ENCODE measurements at regions not wholly inside any gene's neighbourhood (a gene's known extent, or its start where the extent isn't known, plus 50 kb on each side); places are given as distances from the start of the nearest gene placed in this dataset.

DNA sequence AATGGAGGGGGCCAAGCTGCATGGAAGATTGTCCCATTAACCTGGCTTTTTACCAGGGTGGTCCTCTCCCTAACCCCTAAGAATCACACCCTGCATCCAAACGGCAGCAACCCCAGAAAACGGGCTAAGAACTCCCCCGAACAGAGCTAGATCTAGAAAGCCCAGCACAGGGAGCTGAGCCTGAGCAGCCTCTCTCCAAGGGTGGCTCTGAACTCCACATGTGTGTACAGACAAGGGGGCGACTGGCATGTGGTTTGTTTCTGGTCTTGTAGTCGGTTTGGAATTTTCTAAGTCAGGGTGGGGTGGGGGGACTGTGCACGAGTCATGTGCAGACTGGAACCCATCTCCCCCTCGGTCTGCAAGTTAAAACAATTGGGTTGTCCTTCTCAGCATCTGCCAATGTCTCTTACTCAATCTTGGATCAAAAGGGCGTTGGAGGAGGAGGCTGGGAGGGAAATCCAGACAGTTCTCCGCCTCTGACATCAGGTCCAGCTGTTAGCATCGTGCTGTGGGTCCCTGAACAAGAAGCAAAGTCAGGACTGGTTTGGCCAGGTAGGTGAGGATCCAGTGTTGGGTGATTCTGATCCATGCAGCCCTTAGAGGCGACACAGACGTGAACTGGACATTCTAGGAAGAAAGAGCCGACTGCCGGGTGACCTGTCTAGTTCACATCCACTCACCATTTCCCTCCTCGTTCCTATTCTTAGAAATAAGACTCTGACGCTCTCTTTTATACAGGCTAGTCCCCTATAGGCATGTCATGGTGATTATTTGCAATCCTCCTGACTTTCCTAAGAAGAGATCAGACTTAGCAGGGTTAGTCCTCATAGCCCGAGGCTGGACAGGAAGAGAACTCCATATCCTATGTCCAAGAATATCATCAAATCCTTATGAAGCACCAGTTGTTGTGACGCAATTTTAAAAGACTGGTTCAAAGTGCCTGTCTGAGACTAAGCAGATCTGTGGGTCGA is 381.8 kb downstream of the SOX9 start:
- no peaks in the 10 kb centered on the region for H3K36me3 ChIP-seq (replicated peaks in 1 of 2)
- TF ChIP-seq, protein P1, sequence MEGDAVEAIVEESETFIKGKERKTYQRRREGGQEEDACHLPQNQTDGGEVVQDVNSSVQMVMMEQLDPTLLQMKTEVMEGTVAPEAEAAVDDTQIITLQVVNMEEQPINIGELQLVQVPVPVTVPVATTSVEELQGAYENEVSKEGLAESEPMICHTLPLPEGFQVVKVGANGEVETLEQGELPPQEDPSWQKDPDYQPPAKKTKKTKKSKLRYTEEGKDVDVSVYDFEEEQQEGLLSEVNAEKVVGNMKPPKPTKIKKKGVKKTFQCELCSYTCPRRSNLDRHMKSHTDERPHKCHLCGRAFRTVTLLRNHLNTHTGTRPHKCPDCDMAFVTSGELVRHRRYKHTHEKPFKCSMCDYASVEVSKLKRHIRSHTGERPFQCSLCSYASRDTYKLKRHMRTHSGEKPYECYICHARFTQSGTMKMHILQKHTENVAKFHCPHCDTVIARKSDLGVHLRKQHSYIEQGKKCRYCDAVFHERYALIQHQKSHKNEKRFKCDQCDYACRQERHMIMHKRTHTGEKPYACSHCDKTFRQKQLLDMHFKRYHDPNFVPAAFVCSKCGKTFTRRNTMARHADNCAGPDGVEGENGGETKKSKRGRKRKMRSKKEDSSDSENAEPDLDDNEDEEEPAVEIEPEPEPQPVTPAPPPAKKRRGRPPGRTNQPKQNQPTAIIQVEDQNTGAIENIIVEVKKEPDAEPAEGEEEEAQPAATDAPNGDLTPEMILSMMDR (IDR thresholded peaks at IDR 0.05): no peak
- no peak for TF ChIP-seq POLR2A (IDR thresholded peaks at IDR 0.05)
- no peaks in the 10 kb centered on the region for H3K9me3 ChIP-seq (replicated peaks in 1 of 3)
- H3K27me3 ChIP-seq: no peaks in the 10 kb centered on the region
- 60 to 65% (median 62%) methylated on average over 18 to 19 of the region's 19 CpGs for WGBS, 4 donors
- DNase-seq: no peak
- no peak overlapping the region for H3K27ac ChIP-seq
- intact Hi-C loops (cut with DNase I): no loop called here
- H3K4me1 ChIP-seq (replicated peaks in 1 of 2): no peaks in the 10 kb centered on the region
- H3K4me3 ChIP-seq: no peak overlapping the region

DNA sequence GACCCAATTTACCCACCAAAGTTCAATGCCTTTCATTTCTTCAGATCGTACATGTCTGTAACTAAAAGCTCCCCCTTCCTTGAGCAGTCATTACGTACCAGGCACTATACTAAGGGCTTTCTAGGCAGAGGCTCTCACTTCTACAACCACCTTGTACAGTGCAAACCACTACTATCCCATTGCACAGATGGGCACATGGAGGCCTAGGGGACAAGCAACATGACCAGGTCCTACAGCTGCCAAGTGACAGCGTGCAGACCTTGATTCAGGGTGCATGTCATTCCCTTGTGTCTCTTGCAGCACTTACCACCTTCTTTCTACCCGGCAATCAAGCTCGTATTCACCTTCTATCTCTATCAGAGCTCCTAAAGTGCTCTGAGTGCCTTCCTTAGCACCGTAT is 382.7 kb downstream of the SOX9 start:
- Histone ChIP-seq H3K27me3 (no peaks in the 10 kb centered on the region), H3K36me3 (replicated peaks in 1 of 2) (no peaks in the 10 kb centered on the region), H3K4me1 (replicated peaks in 1 of 2) (no peaks in the 10 kb centered on the region), H3K4me3 (no peak overlapping the region), H3K9me3 (replicated peaks in 1 of 3) (no peaks in the 10 kb centered on the region), H3K27ac (no peak overlapping the region)
- TF ChIP-seq, protein P1 (IDR thresholded peaks at IDR 0.05): no peak
- no peak for TF ChIP-seq POLR2A (IDR thresholded peaks at IDR 0.05)
- intact Hi-C loops (cut with DNase I): no loop called here
- DNase-seq: no peak
- WGBS, 4 donors: 82 to 89% (median 87%) methylated on average over 6 of the region's 6 CpGs

DNA sequence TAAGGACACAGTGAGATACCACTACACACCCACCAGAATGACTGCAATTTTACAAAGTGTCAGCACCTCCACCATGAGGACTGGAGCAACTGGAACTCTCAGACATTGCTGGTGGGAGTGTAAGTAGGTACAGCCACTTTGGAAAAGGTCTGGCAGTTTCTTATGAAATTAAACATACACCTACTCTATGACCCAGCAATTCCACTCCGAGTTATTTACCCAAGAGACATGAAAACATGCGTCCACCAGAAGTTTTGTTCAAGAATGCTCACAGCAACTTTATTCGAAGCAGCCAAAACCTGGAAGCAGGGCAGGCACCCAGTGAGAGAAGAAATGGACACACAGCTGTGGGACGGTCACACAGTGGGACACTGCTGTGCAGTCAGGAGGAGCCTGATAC is 384.0 kb downstream of the SOX9 start:
- Histone ChIP-seq H3K4me3 (no peak overlapping the region), H3K4me1 (replicated peaks in 1 of 2) (no peaks in the 10 kb centered on the region), H3K36me3 (replicated peaks in 1 of 2) (no peaks in the 10 kb centered on the region), H3K27me3 (no peaks in the 10 kb centered on the region), H3K27ac (no peak overlapping the region), H3K9me3 (replicated peaks in 1 of 3) (no peaks in the 10 kb centered on the region)
- intact Hi-C loops (cut with DNase I): no loop called here
- 88 to 92% (median 89%) methylated on average over 4 of the region's 4 CpGs for WGBS, 4 donors
- no peak for TF ChIP-seq POLR2A (IDR thresholded peaks at IDR 0.05)
- TF ChIP-seq, protein P1 (IDR thresholded peaks at IDR 0.05): no peak
- no peak for DNase-seq

DNA sequence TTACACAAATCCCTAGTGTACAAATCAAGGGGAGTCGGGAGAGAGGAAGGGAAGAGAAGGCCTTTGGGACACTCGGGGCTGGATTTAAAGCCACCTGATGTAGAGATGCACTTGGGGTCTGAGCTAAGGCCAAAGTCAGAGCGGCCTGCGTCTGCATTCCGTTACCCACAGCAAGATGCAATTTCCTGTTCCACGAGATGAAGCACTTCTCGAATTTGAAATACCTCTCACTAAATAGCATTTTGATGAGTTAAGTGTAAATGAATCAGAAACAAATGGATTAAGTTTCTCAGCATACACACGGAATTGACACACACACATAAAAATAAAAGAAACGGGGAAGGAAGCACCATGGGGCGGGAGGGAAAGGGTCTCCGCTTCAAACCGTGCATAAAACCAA is 386.0 kb downstream of the SOX9 start:
- Histone ChIP-seq H3K27me3 (no peaks in the 10 kb centered on the region), H3K9me3 (replicated peaks in 1 of 3) (no peaks in the 10 kb centered on the region), H3K4me1 (replicated peaks in 1 of 2) (no peaks in the 10 kb centered on the region), H3K4me3 (no peak overlapping the region), H3K36me3 (replicated peaks in 1 of 2) (no peaks in the 10 kb centered on the region), H3K27ac (no peak overlapping the region)
- 77 to 86% (median 83%) methylated on average over 12 of the region's 12 CpGs for WGBS, 4 donors
- no peak for TF ChIP-seq POLR2A (IDR thresholded peaks at IDR 0.05)
- TF ChIP-seq, protein P1 (IDR thresholded peaks at IDR 0.05): no peak
- intact Hi-C loops (cut with DNase I): no loop called here
- DNase-seq: no peak
